Renal pelvis (tissue), 1 donor: ENCODE measurements at regions not wholly inside any gene's neighbourhood (a gene's known extent, or its start where the extent isn't known, plus 50 kb on each side); places are given as distances from the start of the nearest gene placed in this dataset.

Experiments used
- DNase-seq: peaks from one replicate; pipeline ENCODE4 v3.0.0-alpha.2; 2013

GRCh38 chr2:111219285-111219684 lies 98.6 kb downstream of the BCL2L11 start:
- DNase-seq: no peak

GRCh38 chr2:111219734-111220505 lies 99.2 kb downstream of the BCL2L11 start:
- no peak for DNase-seq

GRCh38 chr2:111220962-111221361 lies 100.2 kb downstream of the BCL2L11 start:
- DNase-seq: no peak

- DNase-seq: no peak
Measured at GRCh38 chr2:111221701-111222100, 101.0 kb downstream of the BCL2L11 start.

- DNase-seq: no peak
Measured at GRCh38 chr2:111222204-111222866, 101.6 kb downstream of the BCL2L11 start.

GRCh38 chr2:111225856-111226255 lies 105.1 kb downstream of the BCL2L11 start:
- no peak for DNase-seq

- no peak for DNase-seq
Measured at GRCh38 chr2:111226876-111227700, 106.4 kb downstream of the BCL2L11 start.

GRCh38 chr2:111227716-111228141 lies 107.0 kb downstream of the BCL2L11 start:
- no peak for DNase-seq

GRCh38 chr2:111231532-111232252 lies 111.0 kb downstream of the BCL2L11 start:
- DNase-seq: no peak

GRCh38 chr2:111235192-111236015 lies 114.7 kb downstream of the BCL2L11 start:
- no peak for DNase-seq

- DNase-seq: no peak
Measured at GRCh38 chr2:111236025-111236424, 115.3 kb downstream of the BCL2L11 start.

- no peak for DNase-seq
Measured at GRCh38 chr2:111238296-111238695, 117.6 kb downstream of the BCL2L11 start.

- DNase-seq: no peak
Measured at GRCh38 chr2:111239107-111239506, 118.4 kb downstream of the BCL2L11 start.

GRCh38 chr2:111239581-111240249 lies 119.0 kb downstream of the BCL2L11 start:
- no peak for DNase-seq

GRCh38 chr2:111243295-111243694 lies 122.6 kb downstream of the BCL2L11 start:
- no peak for DNase-seq

GRCh38 chr2:111244864-111245263 lies 124.2 kb downstream of the BCL2L11 start:
- DNase-seq: no peak

- no peak for DNase-seq
Measured at GRCh38 chr2:111246620-111247061, 125.9 kb downstream of the BCL2L11 start.

GRCh38 chr2:111247491-111247890 lies 126.8 kb downstream of the BCL2L11 start:
- DNase-seq: no peak

GRCh38 chr2:111249806-111250205 lies 129.1 kb downstream of the BCL2L11 start:
- no peak for DNase-seq

- DNase-seq: no peak
Measured at GRCh38 chr2:111250448-111251030, 129.8 kb downstream of the BCL2L11 start.
